ENCODE measurements at regions not wholly inside any gene's neighbourhood (a gene's known extent, or its start where the extent isn't known, plus 50 kb on each side); places are given as distances from the start of the nearest gene placed in this dataset.
"Not testable (repeated sequence)": the region's sequence is repeated elsewhere in the genome, so short reads cannot be mapped to it uniquely, and the experiment has no call there.

DNA sequence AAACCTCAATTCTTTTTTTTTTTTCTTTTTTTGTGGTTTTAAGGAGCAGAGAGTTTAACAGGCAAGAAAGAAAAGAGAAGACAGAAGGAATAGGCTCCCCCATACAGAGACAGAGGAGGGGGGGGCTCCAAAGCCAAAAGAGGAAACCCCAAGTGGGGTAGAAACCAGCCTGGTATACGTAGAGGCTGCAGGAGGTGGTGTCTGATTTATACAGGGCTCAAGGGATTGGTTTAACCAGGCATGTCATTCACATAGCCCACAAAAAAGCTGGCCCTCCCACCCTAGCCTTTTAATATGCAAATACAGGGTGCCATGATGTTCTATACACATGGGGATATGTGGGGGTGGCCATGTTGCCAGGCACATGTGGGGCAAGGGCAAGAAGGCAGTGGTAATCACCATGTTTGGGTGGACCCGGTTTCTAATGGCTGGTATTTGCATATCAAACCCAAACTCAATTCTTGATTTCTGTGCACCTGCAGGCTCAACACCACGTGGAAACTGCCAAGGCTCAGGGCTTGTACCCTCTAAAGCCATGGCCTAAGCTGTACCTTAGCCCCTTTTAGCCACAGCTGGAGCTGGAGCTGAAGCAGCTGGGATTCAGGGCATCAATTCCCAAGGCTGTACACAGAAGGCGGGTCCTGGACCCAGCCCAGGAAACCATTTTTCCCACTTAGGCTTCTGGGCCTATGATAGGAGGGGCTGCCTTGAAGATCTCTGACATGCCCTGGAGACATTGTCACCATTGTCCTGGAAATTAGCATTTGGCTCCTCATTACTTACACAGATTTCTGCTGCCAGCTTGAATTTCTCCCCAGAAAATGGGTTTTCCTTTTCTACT lies 170.3 kb downstream of the MAIP1 start:
- Histone ChIP-seq H3K36me3 (ENCODE audit: control insufficient read depth, low read length) (no peaks in the 10 kb centered on the region), H4K20me1 (ENCODE audit: control insufficient read depth, insufficient read depth, low read depth, low read length) (no peaks in the 10 kb centered on the region), H3K27me3 (ENCODE audit: control insufficient read depth, low read length) (no peaks in the 10 kb centered on the region), H3K4me2 (ENCODE audit: low read length) (no peak overlapping the region), H3K9me2 (replicated peaks; ENCODE audit: control insufficient read depth, low read length) (no peaks in the 10 kb centered on the region), H3K9me3 (ENCODE audit: control insufficient read depth, insufficient read depth, low read length) (no peaks in the 10 kb centered on the region), H3K4me3 (ENCODE audit: low read length) (no peak overlapping the region), H3K27ac (ENCODE audit: low read depth, low read length) (no peak overlapping the region), H3K79me2 (ENCODE audit: control insufficient read depth, low read length) (no peaks in the 10 kb centered on the region), H3K4me1 (ENCODE audit: control insufficient read depth, low read length) (no peaks in the 10 kb centered on the region), H3F3A (ENCODE audit: control insufficient read depth, insufficient read depth) (no peaks in the 10 kb centered on the region)
- no peak for TF ChIP-seq EZH2phosphoT487 (IDR thresholded peaks at IDR 0.05; ENCODE audit: borderline replicate concordance, low read length)
- TF ChIP-seq, protein P1, sequence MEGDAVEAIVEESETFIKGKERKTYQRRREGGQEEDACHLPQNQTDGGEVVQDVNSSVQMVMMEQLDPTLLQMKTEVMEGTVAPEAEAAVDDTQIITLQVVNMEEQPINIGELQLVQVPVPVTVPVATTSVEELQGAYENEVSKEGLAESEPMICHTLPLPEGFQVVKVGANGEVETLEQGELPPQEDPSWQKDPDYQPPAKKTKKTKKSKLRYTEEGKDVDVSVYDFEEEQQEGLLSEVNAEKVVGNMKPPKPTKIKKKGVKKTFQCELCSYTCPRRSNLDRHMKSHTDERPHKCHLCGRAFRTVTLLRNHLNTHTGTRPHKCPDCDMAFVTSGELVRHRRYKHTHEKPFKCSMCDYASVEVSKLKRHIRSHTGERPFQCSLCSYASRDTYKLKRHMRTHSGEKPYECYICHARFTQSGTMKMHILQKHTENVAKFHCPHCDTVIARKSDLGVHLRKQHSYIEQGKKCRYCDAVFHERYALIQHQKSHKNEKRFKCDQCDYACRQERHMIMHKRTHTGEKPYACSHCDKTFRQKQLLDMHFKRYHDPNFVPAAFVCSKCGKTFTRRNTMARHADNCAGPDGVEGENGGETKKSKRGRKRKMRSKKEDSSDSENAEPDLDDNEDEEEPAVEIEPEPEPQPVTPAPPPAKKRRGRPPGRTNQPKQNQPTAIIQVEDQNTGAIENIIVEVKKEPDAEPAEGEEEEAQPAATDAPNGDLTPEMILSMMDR (IDR thresholded peaks at IDR 0.05; ENCODE audit: low read depth, low read length, poor library complexity, severe bottlenecking): no peak

DNA sequence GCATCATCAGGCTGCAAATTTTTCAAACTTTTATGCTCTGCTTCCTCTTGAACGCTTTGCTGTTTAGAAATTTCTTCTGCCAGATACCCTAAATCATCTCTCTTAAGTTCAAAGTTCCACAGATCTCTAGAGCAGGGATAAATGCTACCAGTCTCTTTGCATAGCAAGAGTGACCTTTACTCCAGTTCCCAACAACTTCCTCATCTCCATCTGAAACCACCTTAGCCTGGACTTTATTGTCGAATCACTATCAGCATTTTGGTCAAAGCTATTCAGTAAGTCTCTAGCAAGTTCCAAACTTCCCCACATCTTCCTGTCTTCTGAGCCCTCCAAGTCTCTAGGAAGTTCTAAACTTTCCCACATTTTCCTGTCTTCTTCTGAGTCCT lies 170.9 kb downstream of the MAIP1 start:
- not testable (repeated sequence) for H3K36me3 ChIP-seq (ENCODE audit: control insufficient read depth, low read length); H3K4me2 ChIP-seq (ENCODE audit: low read length); H3F3A ChIP-seq (ENCODE audit: control insufficient read depth, insufficient read depth); H4K20me1 ChIP-seq (ENCODE audit: control insufficient read depth, insufficient read depth, low read depth, low read length); H3K9me3 ChIP-seq (ENCODE audit: control insufficient read depth, insufficient read depth, low read length); H3K27ac ChIP-seq (ENCODE audit: low read depth, low read length); H3K4me3 ChIP-seq (ENCODE audit: low read length); H3K27me3 ChIP-seq (ENCODE audit: control insufficient read depth, low read length); H3K9me2 ChIP-seq (replicated peaks; ENCODE audit: control insufficient read depth, low read length); H3K4me1 ChIP-seq (ENCODE audit: control insufficient read depth, low read length); H3K79me2 ChIP-seq (ENCODE audit: control insufficient read depth, low read length)

DNA sequence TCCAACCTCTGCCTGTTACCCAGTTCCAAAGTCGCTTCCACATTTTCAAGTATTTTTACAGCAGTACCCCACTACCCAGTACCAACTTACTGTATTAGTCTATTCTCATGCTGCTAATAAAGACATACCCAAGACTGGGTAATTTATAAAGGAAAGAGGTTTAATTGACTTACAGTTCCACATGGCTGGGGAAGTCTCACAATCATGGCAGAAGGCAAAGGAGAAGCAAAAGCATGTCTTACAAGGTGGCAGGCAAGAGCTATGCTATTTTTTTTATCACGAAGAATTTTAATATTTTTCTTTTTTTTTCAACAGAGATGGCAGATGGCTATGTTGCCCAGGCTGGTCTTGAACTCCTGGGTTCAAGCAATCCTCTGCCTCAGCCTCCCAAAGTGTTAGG lies 171.3 kb downstream of the MAIP1 start:
- not testable (repeated sequence) for H3K9me3 ChIP-seq (ENCODE audit: control insufficient read depth, insufficient read depth, low read length); H3K27me3 ChIP-seq (ENCODE audit: control insufficient read depth, low read length); H3K9me2 ChIP-seq (replicated peaks; ENCODE audit: control insufficient read depth, low read length); H3F3A ChIP-seq (ENCODE audit: control insufficient read depth, insufficient read depth); H3K4me1 ChIP-seq (ENCODE audit: control insufficient read depth, low read length); H3K4me2 ChIP-seq (ENCODE audit: low read length); H3K27ac ChIP-seq (ENCODE audit: low read depth, low read length); H3K36me3 ChIP-seq (ENCODE audit: control insufficient read depth, low read length); H3K79me2 ChIP-seq (ENCODE audit: control insufficient read depth, low read length); H3K4me3 ChIP-seq (ENCODE audit: low read length); H4K20me1 ChIP-seq (ENCODE audit: control insufficient read depth, insufficient read depth, low read depth, low read length)

DNA sequence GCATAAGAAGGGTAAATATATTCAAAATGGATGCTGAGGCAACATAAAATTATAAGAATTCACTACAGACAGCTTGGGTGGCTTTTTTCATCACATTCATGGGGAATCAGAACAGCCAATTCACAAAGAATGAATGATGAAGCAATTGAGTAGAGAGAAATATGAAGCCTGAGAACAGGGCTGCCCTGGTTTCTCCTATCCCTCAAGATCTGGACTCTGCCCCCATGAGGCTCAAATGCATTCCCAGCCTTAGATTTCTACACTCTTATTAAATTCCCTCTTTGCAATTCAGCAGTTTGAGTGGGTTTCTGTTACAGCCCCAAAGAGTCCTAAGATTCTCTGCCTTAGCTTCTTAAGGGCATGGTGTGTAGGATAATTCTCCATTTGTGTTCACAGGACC lies 172.5 kb downstream of the MAIP1 start:
- Histone ChIP-seq H3K4me2 (ENCODE audit: low read length) (no peak overlapping the region), H3K79me2 (ENCODE audit: control insufficient read depth, low read length) (no peaks in the 10 kb centered on the region), H3K27ac (ENCODE audit: low read depth, low read length) (no peak overlapping the region), H4K20me1 (ENCODE audit: control insufficient read depth, insufficient read depth, low read depth, low read length) (no peaks in the 10 kb centered on the region), H3K36me3 (ENCODE audit: control insufficient read depth, low read length) (no peaks in the 10 kb centered on the region), H3K4me3 (ENCODE audit: low read length) (no peak overlapping the region), H3K9me2 (replicated peaks; ENCODE audit: control insufficient read depth, low read length) (no peaks in the 10 kb centered on the region), H3F3A (ENCODE audit: control insufficient read depth, insufficient read depth) (no peaks in the 10 kb centered on the region), H3K27me3 (ENCODE audit: control insufficient read depth, low read length) (no peaks in the 10 kb centered on the region), H3K4me1 (ENCODE audit: control insufficient read depth, low read length) (no peaks in the 10 kb centered on the region), H3K9me3 (ENCODE audit: control insufficient read depth, insufficient read depth, low read length) (no peaks in the 10 kb centered on the region)
- TF ChIP-seq, protein P1 (IDR thresholded peaks at IDR 0.05; ENCODE audit: low read depth, low read length, poor library complexity, severe bottlenecking): no peak
- no peak for TF ChIP-seq EZH2phosphoT487 (IDR thresholded peaks at IDR 0.05; ENCODE audit: borderline replicate concordance, low read length)

Data from DOHH2 (cell line).